ENCODE measurements at regions not wholly inside any gene's neighbourhood (a gene's known extent, or its start where the extent isn't known, plus 50 kb on each side); places are given as distances from the start of the nearest gene placed in this dataset.

DNA sequence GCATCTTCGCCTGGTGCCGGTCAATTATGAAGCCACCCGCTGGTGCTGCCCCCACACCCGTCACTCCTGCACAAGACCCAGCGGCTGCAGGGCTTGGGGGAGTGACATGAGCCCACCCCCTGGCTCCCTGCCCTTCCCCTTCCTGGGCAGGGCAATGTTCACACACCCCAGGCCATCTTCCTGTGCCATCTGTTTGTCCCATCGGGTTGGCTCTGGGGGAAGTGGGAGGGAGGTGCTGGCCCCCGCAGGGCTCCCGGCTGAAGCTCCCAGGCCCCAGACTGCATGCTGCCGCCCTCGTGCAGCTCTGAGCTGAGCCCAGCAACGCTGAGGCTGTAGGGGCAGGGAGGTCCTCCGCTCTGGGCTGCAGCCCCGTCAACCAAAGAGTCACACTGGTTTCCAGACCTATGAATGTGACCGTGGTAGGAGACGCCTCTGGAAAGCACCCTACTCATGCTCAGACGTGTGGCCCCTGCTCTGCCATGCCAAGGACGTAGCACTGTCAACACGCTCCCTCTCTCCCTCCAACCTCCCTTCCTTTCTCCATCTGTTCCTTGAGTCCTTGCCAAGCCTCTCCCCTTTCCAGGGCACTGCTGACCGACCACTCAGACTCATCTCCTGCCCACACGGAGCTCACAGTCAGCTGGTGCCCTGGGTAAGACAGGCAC, 140.4 kb downstream of the ENGASE start:
- DNase-seq = no peak

GRCh38 chr17:79214459-79214858, 139.8 kb downstream of the ENGASE start:
- no peak for DNase-seq

GRCh38 chr17:79213305-79213704, 138.7 kb downstream of the ENGASE start:
- no peak for DNase-seq

DNA sequence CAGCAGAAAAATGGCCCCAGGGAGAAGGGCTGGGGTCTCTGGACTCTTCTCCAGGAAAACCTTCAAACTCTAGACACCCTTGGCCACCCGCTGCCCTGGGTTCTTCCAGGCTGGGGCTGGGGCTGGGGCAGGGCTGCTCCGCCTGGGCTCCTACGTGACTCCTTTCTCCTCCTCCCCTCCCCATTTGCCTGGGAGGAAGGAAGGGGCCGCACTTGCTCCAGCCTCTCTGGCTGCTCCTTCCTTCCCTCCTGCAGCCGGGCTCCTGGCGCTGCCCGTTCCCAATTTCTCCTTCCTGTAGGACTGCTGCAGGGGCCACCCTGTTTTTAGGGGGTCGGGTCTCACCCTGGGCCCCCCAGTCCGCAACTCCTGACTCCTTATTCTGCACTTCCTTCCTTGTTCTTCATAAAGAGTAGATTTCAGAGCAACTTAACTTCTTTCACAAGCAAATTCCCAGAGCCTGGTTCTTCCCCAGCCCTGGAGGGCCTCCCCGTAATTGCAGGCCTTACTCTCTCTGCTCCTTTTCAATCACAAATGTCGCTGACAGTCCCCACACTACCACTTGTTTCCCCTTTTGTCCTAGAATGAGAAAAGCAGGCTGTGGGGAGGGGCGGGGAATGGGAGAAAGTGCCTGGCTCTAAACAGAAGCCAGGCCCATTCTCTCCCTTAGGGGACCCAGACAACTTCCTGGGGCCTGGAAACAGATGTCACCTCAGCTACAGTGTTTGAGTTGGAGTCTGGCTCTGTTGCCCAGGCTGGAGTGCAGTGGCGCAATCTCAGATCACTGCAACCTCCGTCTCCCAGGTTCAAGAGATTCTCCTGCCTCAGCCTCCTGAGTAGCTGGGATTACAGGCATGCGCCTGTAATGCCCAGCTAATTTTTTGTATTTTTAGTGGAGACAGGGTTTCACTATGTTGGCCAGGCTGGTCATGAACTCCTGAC, 137.8 kb downstream of the ENGASE start:
- no peak for DNase-seq

- DNase-seq = no peak
These were observed 136.6 kb downstream of the ENGASE start for GRCh38 chr17:79211061-79211770.

DNA sequence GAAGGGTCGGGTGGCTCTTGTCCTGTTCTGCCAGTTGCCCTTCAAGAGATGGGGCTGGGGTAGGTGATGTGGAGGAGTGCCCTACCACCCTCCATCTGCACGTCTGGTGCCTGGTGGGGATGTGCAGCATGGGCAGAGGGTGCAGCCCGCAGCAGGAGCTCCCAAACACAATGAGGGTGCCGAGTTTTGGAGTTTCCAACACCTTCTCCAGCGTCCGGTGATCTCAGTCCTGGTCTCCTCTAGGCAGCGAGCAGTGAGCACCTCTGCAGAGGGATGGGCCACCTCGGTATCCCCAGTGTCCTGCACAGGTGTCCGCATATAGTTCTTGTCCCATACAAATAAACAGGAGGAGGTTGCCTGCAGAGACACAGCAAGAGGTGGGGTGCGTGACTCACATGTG, 136.0 kb downstream of the ENGASE start:
- DNase-seq = no peak

DNA sequence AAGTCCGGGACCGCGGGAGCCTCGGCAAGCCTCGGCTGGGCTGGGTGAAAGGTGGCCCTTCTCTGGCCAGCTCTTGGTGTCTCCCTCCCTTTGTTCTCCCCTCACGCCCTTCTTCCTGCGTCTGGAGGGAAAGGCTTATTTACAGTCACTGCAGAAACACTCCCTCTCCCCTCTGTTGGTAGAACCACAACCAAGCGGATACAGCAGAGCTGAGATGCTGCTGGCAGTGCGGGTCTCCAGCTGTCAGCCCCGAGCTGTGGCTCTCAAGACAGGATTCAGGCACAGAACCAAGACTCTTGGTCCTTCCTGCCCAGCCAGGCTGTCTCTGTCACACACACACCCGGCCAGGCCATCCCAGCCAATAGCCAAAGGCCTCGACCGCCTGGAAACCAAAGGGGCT, 133.3 kb downstream of the ENGASE start:
- DNase-seq = no peak

- DNase-seq = no peak
These were observed 131.1 kb downstream of the ENGASE start for GRCh38 chr17:79205688-79206205.

- no peak for DNase-seq
These were observed 129.6 kb downstream of the ENGASE start for GRCh38 chr17:79204261-79204660.

DNA sequence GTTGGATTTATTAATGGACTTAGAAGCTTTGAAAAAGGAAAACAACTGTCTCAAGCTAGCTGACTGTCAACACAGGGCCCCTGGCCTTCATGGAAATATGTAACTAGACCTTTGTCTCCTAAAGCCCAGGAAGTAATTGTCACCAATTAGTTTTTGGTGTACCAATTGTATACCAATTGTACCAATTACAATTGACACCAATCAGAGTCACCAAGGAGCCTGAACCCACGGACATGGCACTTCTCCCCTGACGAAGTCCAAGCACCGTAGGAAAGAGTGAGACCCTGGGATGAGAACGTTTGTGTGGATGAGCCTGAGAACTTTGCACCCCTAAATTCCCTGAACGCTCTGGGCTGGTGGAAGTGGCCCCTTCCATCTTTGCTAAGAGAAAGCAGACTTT, 129.0 kb downstream of the ENGASE start:
- no peak for DNase-seq

DNA sequence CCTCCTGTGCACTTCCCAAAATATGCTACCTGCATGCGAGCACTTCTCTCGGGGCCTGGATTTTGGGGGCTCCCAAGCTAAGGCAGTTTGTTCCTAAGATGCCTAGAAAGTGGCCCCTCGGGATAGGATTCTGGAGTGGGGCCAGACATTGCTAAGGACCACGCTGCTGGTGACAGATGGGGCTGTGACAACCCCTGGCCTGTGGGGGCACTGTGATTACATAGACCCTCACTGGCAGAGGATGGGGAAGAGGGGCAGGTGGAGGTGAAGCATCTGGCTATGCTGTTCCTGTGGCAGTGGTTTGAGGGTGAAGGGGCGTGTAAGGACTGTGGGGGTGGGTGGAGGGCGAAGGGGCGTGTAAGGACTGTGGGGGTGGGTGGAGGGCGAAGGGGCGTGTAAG, 128.4 kb downstream of the ENGASE start:
- no peak for DNase-seq

DNA sequence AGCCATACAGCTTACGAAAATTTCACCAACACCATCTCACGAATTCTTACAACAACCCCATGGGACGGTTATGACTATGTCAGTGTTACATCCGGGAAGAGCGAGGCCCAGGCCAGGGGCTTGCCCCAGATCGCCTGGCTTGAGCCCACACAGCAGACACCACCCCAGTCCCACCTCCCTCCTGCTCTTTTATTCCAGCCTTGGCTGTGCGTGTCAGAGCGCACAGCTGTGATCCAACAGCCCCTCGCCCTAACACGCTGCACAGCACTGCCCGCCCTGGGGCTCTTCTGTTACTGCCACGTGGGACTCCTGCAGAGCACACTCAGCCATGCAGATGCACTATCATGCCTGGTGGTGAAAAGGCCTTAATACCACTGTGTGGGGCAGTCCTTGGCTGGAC, 127.9 kb downstream of the ENGASE start:
- DNase-seq = no peak

- no peak for DNase-seq
These were observed 127.1 kb downstream of the ENGASE start for GRCh38 chr17:79201536-79202227.

GRCh38 chr17:79201119-79201518, 126.5 kb downstream of the ENGASE start:
- no peak for DNase-seq

- DNase-seq = no peak
These were observed 122.3 kb downstream of the ENGASE start for GRCh38 chr17:79196913-79197312.

- DNase-seq = peak; percentile 85
These were observed 118.1 kb downstream of the ENGASE start for GRCh38 chr17:79192503-79193351.

DNA sequence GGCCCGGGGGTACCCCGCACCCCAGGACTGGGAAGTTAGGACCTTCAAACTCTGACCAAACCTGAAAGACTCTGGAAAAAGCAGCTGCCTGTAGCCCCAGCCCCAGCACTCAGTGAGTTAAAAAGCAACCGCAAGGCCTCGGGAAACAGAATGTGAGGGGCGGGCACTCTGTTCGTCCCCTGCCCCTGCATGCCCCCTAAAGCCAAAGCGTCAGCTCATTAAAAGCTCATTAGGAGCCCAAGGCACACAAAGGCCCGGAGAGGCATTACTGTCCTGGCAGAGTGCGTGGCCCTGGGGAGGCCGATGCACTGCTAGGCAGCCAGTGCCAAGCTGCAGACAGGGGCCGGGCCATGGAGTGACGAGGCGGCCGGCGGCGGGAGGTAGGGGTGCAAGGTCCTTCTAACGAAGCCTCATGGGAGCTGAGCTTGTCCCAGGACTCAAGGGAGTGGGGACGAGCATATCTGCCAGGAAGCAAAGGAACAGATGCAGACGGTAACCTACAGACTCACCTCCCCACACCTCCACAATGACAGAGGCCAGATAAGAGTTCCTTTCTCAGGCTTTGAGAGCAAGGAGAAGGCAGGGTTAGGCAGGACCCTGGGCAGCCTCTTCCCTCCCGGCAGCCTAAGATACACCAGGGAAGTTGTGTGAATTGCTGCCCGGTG, 116.8 kb downstream of the ENGASE start:
- DNase-seq = no peak

GRCh38 chr17:79189305-79189704, 114.7 kb downstream of the ENGASE start:
- DNase-seq = no peak

GRCh38 chr17:79188685-79189084, 114.1 kb downstream of the ENGASE start:
- DNase-seq = no peak

GRCh38 chr17:79188048-79188447, 113.4 kb downstream of the ENGASE start:
- DNase-seq = peak; percentile 63

DNA sequence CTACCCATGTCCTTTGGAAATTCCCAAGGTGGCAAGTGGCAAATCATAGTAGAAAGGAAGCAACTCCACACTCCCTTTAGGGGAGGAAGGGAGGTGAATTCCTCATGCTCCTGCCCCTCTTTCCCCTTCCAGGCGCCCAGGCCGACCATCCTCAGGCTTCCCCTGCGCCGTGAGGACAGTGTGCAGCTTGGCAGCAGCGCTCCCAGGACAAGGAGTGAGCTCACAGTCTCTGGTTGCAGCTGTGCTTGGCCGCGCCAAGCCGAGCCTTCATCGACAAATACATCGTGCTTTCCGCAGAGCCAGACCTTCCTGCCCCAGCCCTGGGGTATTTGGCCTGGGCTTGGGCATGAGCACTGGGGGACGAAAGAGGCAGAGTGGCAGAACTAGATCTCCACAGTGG, 112.6 kb downstream of the ENGASE start:
- DNase-seq = no peak
